GM19043 (cell line): ENCODE measurements at regions not wholly inside any gene's neighbourhood (a gene's known extent, or its start where the extent isn't known, plus 50 kb on each side); places are given as distances from the start of the nearest gene placed in this dataset.
"Not testable (repeated sequence)": the region's sequence is repeated elsewhere in the genome, so short reads cannot be mapped to it uniquely, and the experiment has no call there.

Source experiments
- ATAC-seq: cut with Tn5 transposase; IDR thresholded peaks from one replicate; pipeline ENCODE4 v1.9.1; 2021; ENCODE audit warnings: low read depth; ENCODE audit not compliant: unreplicated experiment

DNA sequence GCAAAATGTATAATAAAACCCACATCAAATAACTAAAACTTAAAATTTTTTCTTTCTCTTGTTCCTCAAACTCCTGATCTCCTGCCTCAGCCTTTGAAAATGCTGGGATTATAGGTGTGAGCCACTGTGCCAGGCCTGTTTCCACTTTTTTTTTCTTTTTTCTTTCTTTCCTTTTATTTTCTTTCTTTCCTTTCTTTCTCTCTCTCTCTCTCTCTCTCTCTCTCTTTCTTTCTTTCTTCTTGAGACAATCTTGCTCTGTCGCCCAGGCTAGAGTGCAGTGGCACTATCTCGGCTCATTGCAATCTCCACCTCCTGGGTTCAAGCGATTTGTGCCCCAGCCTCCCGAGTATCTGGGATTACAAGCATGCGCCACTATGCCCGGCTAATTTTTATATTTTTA, 164.6 kb downstream of the OR2B2 start:
- no peak for ATAC-seq

DNA sequence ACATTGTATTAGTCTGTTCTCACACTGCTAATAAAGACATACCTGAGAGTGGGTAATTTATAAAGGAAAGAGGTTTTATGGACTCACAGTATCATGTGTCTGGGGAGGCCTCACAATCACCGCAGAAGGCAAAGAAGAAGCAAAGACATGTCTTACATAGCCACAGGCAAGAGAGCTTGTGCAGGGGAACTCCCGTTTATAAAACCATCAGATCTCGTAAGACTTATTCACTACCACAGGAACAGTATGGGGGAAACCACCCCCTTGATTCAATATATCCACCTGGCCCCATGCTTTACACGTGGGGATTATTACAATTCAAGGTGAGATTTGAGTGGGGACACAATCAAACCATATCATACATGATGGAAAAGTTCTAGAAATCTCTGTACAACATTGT, 165.3 kb downstream of the OR2B2 start:
- not testable (repeated sequence) for ATAC-seq

DNA sequence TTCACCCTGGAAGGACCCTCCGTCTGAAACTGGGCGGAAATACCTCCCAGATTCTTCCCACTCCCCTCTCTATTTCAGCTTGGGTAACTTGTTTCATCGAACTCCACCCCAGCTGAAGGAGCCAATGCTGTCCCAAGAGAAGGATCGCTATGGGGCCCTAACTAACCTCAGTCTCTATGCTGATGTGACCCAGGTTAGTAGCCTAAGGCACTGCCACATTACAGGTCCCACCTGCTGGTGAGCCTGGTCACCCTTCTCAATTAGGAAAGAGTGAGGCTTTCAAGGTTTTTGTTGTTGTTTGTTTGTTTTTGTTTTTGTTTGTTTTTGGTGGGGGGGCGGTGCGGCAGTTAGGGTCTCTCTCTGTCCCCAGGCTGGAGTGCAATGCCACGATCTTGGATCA, 168.4 kb downstream of the OR2B2 start:
- no peak for ATAC-seq

DNA sequence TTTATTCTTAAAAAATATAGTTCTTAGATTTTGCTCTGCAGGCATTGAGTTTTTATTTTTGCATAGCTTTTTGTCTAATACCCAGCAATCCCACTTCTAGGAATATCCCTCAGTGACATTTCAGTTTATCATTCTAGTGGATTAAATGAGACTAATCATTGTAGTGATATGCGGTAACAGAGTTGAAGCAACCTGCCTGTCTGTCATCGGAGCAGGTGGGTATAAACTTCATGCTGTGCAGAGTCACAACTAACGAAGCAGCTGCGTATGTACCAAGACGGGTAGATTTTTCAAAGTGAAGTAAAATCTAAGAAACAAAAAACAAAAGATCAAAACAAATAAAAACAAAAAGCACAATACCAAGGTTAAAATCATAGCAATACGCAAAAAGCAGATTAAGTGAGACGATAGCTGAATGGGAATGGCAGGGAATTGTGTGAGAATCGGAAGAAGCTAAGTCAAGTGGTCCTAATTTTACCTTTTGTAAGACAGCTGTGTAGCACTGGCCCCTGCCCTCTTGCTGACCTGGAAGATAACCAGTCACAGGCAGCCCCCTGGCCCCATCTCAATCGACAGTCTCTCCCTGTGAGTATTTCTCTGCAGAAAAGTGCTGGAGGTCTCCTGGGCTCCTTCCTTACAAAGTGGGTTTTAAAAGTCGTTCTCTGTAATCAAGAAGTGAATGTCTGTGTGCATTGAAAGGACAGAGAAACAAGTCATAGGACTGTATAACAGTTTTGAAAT, 169.2 kb downstream of the OR2B2 start:
- no peak for ATAC-seq

DNA sequence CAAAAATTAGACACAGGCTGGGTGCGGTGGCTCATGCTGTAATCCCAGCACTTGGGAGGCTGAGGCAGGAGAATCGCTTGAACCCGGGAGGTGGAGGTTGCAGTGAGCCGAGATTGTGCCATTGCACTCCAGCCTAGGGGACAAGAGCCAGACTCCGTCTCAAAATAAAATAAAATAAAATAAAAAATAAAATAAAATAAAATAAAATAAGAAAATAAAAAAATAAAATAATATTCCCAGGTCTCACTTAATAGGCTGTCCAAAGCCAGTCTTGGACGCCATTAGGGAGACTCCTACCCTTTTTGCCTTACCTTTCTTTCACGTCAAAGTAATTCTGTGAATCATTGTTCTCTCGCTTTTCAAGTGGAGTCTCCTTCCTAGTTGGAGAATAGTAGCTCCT, 172.3 kb downstream of the OR2B2 start:
- not testable (repeated sequence) for ATAC-seq

DNA sequence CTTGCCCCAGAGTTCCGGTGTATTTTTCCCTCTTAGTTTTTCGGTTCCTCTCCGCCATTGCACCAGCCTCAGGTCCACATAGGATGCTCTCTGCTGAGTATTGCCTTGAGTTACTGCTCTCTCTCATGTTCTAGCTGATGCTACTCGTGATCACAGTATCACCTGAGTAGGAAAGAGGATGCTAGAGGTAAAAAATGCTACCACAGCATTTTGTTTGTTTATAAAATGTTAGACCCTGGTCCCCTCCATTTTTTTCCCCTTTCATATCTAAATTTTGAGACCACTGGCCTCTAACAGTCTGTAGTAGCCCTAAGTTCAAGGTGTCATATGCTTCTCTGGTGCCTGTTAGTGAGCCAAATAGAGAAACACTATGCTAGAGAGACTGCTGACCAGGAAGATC, 175.5 kb downstream of the OR2B2 start:
- no peak for ATAC-seq

DNA sequence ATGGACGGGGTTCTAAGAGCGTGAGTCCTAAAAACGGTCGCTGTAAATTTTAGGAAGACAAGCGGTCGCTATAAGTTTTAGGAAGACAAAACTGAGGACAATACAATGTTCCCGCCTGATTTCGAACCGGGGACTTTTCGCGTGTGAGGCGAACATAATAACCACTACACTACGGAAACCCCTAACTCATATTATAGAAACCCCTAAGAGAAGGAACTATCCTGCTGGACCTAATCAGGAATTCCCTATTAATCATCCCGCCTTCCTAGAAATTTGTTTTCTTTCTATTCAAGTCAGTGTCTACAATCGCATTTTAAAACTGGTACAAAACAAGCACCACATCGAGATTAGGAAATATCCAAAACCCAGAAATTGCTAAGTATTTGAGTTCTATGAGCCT, 183.8 kb downstream of the OR2B2 start:
- no peak for ATAC-seq

DNA sequence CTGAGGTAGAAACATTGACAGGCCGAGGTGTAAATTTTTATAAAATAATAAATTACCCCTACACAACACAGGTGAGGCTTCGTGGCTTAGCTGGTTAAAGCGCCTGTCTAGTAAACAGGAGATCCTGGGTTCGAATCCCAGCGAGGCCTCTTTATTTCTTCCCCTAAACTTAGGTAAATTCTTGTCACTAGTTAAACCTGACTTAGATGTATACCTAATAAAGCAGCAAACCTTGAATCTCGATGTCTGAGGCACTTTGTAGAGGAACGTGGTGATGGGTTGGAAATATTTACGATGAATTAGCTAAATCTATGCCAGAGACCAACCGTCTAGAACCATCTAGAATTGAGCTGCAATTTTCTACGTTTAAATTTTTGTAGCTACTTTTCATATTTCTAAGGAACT, 185.6 kb downstream of the OR2B2 start:
- no peak for ATAC-seq

DNA sequence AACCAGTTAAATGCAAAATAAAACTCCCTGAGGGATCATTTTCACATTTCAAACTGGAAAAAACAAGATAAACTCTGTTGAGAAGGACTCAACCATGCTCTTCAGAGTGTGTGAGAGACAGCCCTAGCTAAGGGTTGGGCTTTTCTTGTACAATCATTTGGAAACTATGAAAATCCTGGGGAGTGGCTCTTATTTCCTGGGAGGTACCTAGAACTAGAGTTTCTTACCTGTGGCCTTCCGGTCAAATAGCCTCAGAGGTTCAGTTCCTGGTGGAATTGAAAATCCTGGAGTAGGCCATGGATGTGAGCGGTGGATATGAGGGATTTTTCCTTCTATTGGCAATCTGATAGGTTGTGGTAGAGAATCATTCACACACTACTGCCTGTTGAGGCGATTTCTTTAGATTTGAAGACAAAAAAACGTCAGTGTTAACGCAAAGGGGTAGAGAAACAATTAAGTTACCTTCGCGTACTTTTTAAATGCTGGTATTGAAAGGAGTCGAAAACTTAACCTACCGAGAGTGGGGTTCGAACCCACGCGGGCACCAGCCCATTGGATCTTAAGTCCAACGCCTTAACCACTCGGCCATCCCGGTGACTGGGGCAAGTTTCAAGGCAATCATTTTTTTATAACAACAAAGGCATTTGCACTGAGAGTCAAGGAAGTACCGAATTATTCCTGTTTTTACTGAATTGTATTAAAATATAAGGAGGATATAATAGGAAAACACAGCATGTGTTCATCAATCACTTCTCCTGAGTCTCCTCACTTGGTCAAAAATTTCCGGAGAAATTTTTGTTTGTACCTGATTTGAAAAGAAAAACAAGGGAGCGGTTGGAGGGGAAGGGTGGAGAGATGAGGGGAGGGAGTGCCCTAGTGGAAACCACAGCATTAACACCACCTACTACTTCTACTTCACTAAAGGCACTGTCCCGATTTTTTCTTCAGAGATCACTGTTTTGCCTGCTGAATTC, 191.3 kb downstream of the OR2B2 start:
- ATAC-seq, result no peak

DNA sequence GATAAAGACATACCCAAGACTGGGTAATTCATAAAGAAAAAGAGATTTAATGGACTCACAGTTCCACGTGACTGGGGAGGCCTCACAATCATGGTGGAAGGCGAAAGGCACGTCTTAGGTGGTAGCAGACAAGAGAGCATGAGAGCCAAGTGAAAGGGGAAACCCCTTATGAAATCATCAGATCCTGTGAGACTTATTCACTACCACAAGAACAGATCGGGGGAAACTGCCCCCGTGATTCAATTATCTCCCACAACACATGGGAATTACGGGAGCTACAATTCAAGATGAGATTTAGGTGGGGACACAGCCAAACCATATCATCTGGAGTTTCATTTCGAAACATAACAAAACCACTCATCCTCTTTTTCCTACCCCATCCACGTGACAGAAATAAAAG, 193.2 kb downstream of the OR2B2 start:
- ATAC-seq, result not testable (repeated sequence)

DNA sequence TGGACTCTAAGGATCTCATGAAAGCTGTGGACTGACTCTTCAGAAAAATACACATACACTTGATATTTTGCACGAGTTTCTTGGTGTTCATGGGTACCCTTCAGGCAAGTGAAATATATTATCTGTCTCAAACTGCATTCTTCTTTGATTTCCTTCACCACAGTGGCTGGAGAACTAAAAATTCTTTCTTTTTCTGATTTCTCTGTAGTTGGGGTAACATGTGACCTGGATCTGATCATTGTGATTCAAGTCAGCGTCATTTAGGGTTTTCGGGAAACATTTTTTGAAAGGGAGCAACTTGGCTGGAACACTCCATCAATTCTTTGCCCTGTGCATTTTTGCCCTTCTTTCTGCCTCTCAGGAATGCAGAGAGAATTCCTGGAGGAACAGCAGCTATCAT, 205.8 kb downstream of the OR2B2 start:
- no peak for ATAC-seq

DNA sequence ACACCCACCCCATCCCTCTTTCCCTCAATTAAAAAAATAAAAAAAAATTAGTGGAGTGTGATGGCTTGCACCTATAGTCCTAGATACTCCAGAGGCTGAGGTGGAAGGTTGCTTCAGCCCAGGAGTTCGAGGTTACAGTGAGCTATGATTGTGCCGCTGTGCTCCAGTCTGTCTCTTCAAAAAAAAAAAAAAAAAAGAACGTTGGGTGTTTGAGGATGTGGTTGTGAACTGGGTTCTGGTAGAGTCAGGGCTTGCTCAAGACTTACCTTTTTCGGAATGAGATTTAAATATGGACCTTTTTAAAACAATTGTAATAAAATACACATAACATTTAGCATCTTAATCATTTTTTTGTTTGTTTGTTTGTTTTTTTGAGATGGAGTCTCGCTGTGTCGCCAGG, 211.9 kb downstream of the OR2B2 start:
- ATAC-seq, result no peak

DNA sequence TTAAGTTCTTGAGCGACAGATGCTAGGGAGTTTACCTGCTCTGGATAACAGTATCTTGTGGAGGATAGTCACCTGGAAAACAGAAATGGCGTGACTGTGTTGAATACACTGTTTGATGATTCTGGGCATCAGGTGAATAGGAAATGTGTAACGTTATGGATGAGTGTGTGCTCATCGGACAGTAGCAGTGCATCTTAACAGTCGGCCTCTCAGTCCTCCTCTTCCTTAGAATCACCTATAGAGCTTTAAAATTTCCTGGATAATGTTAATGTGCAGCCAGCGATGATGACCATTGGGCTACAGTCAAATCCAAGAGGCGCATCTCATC, 217.7 kb downstream of the OR2B2 start:
- ATAC-seq, result no peak

DNA sequence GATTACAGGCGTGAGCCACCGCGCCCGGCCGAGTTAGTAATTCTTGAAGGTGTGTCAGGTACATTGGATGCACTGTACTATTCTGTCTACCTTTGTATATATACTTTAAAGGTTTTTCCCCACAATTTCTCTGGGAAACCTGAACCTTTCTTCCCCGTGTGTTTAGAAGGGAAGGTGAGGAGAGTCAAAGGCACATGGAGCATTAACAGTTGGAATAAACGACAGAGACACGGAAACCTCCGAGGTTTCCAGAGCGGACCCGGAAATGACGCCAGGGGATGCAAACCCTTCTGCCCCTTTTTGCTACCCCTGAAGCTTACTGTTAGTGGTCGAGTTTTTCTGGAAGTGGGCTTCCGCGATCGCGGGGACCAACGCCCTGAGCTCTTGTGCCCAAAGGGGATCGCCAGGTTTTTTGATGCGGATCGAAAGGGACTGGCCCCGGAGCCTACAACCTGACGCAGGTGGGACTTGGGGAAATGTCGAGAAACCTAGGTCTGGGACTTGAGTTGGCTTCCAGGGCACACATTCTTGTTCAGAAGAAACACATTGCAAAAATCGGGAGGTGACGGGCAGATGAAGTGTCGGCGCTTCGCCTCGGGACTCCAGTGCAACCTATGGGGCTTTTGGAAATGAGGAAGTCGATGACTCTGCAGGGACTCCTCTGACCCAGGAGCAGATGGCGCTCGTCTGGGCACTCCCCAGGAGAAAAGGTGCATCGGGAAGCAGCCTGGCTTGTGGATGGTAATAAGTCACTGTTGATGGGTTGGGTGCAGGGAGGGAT, 218.2 kb downstream of the OR2B2 start:
- ATAC-seq, result peak; percentile 53

DNA sequence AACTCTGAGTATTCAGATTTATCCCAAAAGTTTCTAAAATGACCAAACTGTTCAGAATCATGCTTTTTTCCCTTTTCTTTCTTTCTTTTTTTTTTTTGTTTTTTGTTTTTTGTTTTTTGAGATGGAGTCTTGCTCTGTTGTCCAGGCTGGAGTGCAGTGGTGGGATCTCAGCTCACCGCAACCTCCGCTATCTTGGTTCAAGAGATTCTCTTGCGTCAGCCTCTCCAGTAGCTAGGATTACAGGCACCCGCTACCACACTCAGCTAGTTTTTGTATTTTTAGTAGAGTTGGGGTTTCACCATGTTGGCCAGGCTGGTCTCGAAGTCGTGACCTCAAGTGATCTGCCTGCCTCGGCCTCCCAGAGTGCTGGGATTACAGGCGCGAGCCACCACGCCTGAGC, 219.2 kb upstream of the ZNF184 start:
- ATAC-seq, result not testable (repeated sequence)

DNA sequence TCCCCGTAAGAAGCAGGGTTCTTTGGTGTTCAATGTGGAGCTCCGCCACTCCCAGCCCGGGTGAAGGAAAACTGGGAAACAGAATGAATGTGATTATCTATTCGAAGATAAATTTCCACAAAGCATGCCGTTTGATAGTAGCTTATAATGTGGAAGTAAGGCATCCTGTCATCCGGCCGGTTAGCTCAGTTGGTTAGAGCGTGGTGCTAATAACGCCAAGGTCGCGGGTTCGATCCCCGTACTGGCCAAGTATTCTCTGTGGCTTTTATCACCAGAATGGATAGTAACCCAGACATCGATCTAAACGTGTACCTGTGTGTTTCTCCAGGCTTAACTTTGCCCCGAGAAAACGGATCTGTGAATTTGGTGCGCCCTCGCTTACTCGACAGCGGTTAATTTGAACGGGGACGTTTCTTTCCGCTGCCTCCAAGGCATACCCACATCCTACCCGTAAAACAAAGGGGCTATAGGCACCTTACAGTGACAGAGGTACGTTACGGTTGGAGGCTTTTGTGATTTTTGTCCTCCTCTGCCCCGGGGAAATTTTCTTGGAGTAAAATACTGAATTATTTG, 215.2 kb upstream of the ZNF184 start:
- no peak for ATAC-seq

DNA sequence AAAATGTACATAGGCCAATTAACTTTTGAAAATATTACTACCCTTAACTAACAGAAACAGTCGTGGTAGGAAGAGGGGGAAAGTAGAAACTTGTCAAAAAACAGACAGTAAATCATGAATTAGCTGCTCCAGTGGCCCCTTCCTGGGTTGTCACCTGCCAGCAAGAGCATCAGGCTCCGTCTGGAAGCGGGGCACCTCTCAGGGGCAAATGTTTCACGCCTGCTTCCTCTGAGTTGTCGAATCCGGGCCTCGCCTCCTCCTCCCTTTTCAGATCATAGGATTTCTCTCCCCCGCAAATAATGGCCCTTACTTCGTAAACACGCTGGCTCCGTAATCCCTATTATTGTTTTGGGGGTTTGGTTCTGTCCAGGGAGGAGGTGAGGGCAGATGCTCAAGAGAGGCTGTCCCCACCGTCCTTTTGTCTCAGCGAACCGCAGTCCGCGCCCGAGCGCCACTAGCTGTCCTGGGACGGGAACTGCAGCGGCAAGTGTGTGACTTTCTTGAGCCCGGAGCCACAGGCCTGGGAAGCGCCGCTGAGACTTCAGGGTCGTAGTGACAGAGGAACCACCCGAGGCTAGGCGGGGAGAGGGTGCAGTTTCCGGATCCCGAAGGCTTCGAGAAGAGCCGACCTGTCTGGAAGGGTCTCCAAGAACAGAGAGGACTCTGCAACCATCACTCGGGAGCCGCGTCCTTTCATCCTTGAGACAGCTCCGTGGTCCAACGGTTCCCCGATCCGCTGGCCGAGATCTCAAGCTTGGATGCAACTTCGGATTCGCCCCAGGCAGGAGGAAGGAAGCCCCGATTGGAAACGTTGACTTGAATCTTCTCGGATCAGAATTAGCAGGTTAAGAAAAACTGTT, 214.5 kb upstream of the ZNF184 start:
- ATAC-seq, result peak; percentile 75

DNA sequence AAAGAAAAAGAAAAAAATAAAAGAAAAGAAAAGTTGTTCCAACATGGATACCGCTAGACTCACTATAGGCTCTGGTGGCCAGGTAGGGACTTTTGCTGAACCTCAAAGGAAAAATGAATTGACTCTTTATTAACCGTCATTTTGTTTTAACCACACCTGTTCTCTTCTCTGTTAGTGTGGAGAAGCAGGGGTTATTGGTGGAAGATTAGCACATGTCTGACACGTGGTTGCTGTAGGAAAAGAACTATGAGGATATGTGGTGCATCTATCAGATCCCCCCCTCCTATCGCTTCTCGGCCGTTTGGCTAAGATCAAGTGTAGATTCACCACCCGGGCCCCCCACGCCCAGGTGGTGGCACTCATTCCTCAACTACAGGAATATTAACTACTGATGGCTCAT, 212.4 kb upstream of the ZNF184 start:
- no peak for ATAC-seq

DNA sequence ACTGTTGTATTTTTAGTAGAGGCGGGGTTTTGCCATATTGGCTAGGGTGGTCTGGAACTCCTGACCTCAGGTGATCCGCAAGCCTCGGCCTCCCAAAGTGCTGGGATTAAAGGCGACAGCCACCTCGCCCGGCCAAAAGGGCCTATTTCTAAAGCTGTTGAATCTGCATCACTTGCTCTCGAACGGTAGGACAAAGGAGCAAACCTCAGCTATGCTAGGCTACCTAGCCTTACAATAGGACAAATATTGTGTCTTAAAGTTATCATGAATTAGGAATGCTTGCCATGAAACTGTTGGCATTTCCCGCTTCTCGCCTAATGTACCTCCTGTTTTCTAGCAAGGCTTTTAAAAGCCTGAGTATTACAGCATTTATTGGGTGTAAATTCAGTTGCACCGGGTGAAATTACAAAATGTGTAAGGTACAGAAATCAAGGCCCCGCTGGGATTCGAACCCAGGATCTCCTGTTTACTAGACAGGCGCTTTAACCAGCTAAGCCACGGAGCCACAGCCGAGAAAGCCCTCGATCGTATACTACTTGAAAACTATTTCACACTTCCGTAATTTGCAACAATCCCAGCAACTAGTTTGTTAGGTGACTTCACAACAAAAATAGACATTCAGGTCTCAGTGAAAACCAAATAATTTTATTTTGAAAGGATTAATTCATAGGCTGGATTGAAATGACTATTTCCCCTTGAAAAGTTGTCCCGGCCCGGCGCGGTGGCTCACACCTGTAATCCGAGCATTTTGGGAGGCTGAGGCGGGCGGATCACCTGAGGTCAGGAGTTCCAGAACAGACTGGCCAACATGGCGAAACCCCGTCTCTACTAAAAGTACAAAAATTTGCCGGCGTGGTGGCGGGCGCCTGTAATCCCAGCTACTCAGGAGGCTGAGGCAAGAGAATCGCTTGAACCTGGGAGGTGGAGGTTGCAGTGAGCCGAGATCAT, 211.6 kb upstream of the ZNF184 start:
- ATAC-seq, result no peak
